HL-60 (cell line): ENCODE measurements at regions not wholly inside any gene's neighbourhood (a gene's known extent, or its start where the extent isn't known, plus 50 kb on each side); places are given as distances from the start of the nearest gene placed in this dataset.
"Not testable (repeated sequence)": the region's sequence is repeated elsewhere in the genome, so short reads cannot be mapped to it uniquely, and the experiment has no call there.

Experiments used
- DNase-seq, 2 experiments: peaks; one replicate each; pipeline ENCODE4 v3.0.0-alpha.2; 2010 to 2020; ENCODE audit warnings: low read depth in 1 of 2, low spot score in 1 of 2
- H3K27ac ChIP-seq: fragments of 250-450 bp; sonication (Bioruptor Pico); replicated peaks from 2 replicates; pipeline ENCODE4 v1.5.1; 2020; ENCODE audit warnings: mild to moderate bottlenecking, moderate library complexity
- H3K27me3 ChIP-seq: fragments of 250-450 bp; sonication (Bioruptor Pico); 2 replicates; pipeline ENCODE4 v1.5.1; 2021; ENCODE audit warnings: mild to moderate bottlenecking, moderate library complexity; ENCODE audit not compliant: insufficient read depth, poor library complexity, severe bottlenecking
- H3K4me3 ChIP-seq: replicated peaks from 2 replicates; pipeline ENCODE4 v1.5.1; 2011; ENCODE audit warnings: mild to moderate bottlenecking, control low read depth, low read length; ENCODE audit not compliant: insufficient read depth
- GABPA ChIP-seq: IDR thresholded peaks from 2 replicates; pipeline ENCODE4 v1.6.1; 2012; ENCODE audit warnings: low read depth
- POLR2AphosphoS5 ChIP-seq: IDR thresholded peaks from 2 replicates; pipeline ENCODE4 v1.6.1; 2012; ENCODE audit warnings: low read depth
- SPI1 ChIP-seq: IDR thresholded peaks from 2 replicates; pipeline ENCODE4 v1.6.1; 2012; ENCODE audit warnings: low read depth, mild to moderate bottlenecking, borderline replicate concordance
- TF ChIP-seq, protein P1 (sequence below): IDR thresholded peaks from one replicate; pipeline ENCODE4 v1.5.1; 2011; ENCODE audit warnings: low read length, control low read depth, inconsistent platforms; ENCODE audit not compliant: insufficient read depth
- TF ChIP-seq, protein P2 (sequence below): IDR thresholded peaks from 2 replicates; pipeline ENCODE4 v1.6.1; 2012; ENCODE audit warnings: low read depth; ENCODE audit not compliant: insufficient replicate concordance

DNA sequence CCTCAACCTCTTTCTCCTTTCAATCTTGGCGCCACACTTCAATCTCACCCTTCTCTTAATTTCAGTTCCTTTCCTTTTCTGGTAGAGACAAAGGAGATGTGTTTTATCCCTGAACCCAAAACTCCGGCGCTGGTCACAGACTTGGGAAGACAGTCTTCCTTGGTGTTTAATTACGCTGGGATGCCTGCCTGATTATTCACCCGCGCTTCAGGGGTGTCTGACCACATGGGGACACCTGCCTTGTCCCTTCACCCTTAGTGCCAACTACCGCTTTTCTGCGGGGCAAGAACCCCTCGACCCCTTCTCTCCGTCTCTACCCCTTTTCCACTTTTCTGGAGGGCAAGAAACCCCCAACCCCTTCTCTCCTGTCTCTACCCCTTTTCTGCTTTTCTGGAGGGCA lies 261.1 kb downstream of the SMARCA2 start:
- Histone ChIP-seq H3K4me3 (no peak overlapping the region), H3K27ac (no peak overlapping the region), H3K27me3 (no peaks in the 10 kb centered on the region)
- TF ChIP-seq GABPA, result no peak
- TF ChIP-seq, protein P1, sequence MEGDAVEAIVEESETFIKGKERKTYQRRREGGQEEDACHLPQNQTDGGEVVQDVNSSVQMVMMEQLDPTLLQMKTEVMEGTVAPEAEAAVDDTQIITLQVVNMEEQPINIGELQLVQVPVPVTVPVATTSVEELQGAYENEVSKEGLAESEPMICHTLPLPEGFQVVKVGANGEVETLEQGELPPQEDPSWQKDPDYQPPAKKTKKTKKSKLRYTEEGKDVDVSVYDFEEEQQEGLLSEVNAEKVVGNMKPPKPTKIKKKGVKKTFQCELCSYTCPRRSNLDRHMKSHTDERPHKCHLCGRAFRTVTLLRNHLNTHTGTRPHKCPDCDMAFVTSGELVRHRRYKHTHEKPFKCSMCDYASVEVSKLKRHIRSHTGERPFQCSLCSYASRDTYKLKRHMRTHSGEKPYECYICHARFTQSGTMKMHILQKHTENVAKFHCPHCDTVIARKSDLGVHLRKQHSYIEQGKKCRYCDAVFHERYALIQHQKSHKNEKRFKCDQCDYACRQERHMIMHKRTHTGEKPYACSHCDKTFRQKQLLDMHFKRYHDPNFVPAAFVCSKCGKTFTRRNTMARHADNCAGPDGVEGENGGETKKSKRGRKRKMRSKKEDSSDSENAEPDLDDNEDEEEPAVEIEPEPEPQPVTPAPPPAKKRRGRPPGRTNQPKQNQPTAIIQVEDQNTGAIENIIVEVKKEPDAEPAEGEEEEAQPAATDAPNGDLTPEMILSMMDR, result no peak
- TF ChIP-seq SPI1, result no peak
- TF ChIP-seq, protein P2, sequence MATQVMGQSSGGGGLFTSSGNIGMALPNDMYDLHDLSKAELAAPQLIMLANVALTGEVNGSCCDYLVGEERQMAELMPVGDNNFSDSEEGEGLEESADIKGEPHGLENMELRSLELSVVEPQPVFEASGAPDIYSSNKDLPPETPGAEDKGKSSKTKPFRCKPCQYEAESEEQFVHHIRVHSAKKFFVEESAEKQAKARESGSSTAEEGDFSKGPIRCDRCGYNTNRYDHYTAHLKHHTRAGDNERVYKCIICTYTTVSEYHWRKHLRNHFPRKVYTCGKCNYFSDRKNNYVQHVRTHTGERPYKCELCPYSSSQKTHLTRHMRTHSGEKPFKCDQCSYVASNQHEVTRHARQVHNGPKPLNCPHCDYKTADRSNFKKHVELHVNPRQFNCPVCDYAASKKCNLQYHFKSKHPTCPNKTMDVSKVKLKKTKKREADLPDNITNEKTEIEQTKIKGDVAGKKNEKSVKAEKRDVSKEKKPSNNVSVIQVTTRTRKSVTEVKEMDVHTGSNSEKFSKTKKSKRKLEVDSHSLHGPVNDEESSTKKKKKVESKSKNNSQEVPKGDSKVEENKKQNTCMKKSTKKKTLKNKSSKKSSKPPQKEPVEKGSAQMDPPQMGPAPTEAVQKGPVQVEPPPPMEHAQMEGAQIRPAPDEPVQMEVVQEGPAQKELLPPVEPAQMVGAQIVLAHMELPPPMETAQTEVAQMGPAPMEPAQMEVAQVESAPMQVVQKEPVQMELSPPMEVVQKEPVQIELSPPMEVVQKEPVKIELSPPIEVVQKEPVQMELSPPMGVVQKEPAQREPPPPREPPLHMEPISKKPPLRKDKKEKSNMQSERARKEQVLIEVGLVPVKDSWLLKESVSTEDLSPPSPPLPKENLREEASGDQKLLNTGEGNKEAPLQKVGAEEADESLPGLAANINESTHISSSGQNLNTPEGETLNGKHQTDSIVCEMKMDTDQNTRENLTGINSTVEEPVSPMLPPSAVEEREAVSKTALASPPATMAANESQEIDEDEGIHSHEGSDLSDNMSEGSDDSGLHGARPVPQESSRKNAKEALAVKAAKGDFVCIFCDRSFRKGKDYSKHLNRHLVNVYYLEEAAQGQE, result no peak
- TF ChIP-seq POLR2AphosphoS5, result no peak
- no peak for DNase-seq

- H3K27me3 ChIP-seq, H3K27ac ChIP-seq, H3K4me3 ChIP-seq, DNase-seq: not testable (repeated sequence)
Measured at GRCh38 chr9:2277133-2277532, 262.0 kb downstream of the SMARCA2 start.

DNA sequence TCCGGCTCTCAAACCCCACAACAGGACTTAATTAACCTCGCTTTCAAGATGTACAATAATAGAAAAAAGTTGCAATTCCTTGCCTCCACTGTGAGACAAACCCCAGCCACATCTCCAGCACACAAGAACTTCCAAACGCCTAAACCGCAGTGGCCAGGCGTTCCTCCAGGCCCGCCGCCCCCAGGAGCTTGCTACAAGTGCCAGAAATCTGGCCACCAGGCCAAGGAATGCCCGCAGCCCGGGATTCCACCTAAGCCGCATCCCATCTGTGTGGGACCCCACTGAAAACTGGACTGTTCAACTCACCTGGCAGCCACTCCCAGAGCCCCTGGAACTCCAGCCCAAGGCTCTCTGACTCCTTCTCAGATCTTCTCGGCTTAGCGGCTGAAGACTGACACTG lies 262.5 kb downstream of the SMARCA2 start:
- H3K27ac ChIP-seq, DNase-seq, H3K27me3 ChIP-seq, H3K4me3 ChIP-seq: not testable (repeated sequence)

- H3K27me3 ChIP-seq, DNase-seq, H3K4me3 ChIP-seq, H3K27ac ChIP-seq: not testable (repeated sequence)
Measured at GRCh38 chr9:2279138-2279537, 264.0 kb downstream of the SMARCA2 start.

GRCh38 chr9:2281031-2281802 lies 266.1 kb downstream of the SMARCA2 start:
- no peak overlapping the region for H3K4me3 ChIP-seq
- H3K27me3 ChIP-seq, result no peaks in the 10 kb centered on the region
- H3K27ac ChIP-seq, result no peak overlapping the region
- no peak for TF ChIP-seq GABPA
- TF ChIP-seq SPI1, result no peak
- no peak for TF ChIP-seq POLR2AphosphoS5
- TF ChIP-seq, protein P2, result no peak
- TF ChIP-seq, protein P1, result no peak
- no peak for DNase-seq
